Erythroblast (primary cell): ENCODE measurements at regions not wholly inside any gene's neighbourhood (a gene's known extent, or its start where the extent isn't known, plus 50 kb on each side); places are given as distances from the start of the nearest gene placed in this dataset.

ENCODE experiments used
- GATA1 ChIP-seq: IDR thresholded peaks from 2 replicates; pipeline ENCODE4 v1.6.1; 2011; ENCODE audit warnings: low read depth, mild to moderate bottlenecking, control low read depth, low read length, moderate library complexity
- POLR2A ChIP-seq: IDR thresholded peaks from 2 replicates; pipeline ENCODE4 v1.6.1; 2011; ENCODE audit warnings: mild to moderate bottlenecking, low read length

GRCh38 chr9:17062497-17062896, 72.3 kb upstream of the CNTLN start:
- TF ChIP-seq POLR2A (no peak), GATA1 (no peak)
